Liver (tissue), 3 donors: ENCODE measurements at regions not wholly inside any gene's neighbourhood (a gene's known extent, or its start where the extent isn't known, plus 50 kb on each side); places are given as distances from the start of the nearest gene placed in this dataset.

Source experiments
- GABPA ChIP-seq, 2 donors: IDR thresholded peaks in 1 of 2; conservative IDR thresholded peaks in 1 of 2; 2 replicates each; pipeline ENCODE4 v1.6.1; 2016; ENCODE audit warnings: antibody characterized with exemption in 2 of 2, mild to moderate bottlenecking in 1 of 2, moderate library complexity in 1 of 2
- HNF4A ChIP-seq, 2 donors: conservative IDR thresholded peaks; 2 replicates each; pipeline ENCODE4 v1.6.1; 2016; ENCODE audit warnings: antibody characterized with exemption in 2 of 2, mild to moderate bottlenecking in 2 of 2
- NR2F2 ChIP-seq: IDR thresholded peaks from 2 replicates; pipeline ENCODE4 v1.6.1; 2016; ENCODE audit warnings: antibody characterized with exemption
- RAD21 ChIP-seq, 2 donors: IDR thresholded peaks; 2 replicates each; pipeline ENCODE4 v1.6.1; 2016; ENCODE audit warnings: antibody characterized with exemption in 2 of 2, mild to moderate bottlenecking in 2 of 2
- SP1 ChIP-seq: IDR thresholded peaks from 2 replicates; pipeline ENCODE4 v1.6.1; 2018; ENCODE audit warnings: antibody characterized with exemption, mild to moderate bottlenecking
- TAF1 ChIP-seq: conservative IDR thresholded peaks from 2 replicates; pipeline ENCODE4 v1.6.1; 2016; ENCODE audit warnings: antibody characterized with exemption, mild to moderate bottlenecking
- TF ChIP-seq, protein P1 (sequence below): fragments of 150-350 bp; IDR thresholded peaks from 2 replicates; pipeline ENCODE4 v1.5.1; 2017; ENCODE audit warnings: improper control_type of control experiment, low read depth, low read length; ENCODE audit not compliant: missing input control
- TF ChIP-seq, protein P2 (sequence below): IDR thresholded peaks from 2 replicates; pipeline ENCODE4 v1.6.1; 2016; ENCODE audit warnings: antibody characterized with exemption
- TF ChIP-seq, protein P3 (sequence below): IDR thresholded peaks from 2 replicates; pipeline ENCODE4 v1.6.1; 2016; ENCODE audit warnings: antibody characterized with exemption, mild to moderate bottlenecking
- donor health status: healthy.
- donor health status: healthy.

DNA sequence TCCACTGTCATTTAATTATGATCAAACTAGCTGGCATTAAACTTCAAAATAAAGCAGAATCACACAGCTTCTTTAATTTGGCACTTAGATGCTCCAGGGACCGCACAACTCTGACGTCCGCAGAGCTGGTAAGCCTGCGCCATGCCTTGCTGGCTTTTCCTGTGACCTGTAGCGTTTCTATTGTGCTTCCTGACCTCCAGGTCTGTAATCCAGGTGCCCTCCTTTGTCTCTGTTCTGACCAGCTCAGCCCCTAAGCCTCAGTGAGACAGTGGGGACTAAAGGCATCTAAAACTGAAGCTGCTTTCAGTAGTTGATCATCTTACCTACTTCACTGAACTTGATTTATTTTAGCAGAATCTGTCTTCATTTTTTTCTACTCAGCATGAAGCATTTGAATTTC lies 249.7 kb upstream of the RGPD4 start:
- no peak for TF ChIP-seq HNF4A (conservative IDR thresholded peaks at IDR 0.05)
- TF ChIP-seq, protein P1, sequence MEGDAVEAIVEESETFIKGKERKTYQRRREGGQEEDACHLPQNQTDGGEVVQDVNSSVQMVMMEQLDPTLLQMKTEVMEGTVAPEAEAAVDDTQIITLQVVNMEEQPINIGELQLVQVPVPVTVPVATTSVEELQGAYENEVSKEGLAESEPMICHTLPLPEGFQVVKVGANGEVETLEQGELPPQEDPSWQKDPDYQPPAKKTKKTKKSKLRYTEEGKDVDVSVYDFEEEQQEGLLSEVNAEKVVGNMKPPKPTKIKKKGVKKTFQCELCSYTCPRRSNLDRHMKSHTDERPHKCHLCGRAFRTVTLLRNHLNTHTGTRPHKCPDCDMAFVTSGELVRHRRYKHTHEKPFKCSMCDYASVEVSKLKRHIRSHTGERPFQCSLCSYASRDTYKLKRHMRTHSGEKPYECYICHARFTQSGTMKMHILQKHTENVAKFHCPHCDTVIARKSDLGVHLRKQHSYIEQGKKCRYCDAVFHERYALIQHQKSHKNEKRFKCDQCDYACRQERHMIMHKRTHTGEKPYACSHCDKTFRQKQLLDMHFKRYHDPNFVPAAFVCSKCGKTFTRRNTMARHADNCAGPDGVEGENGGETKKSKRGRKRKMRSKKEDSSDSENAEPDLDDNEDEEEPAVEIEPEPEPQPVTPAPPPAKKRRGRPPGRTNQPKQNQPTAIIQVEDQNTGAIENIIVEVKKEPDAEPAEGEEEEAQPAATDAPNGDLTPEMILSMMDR = no peak
- no peak for TF ChIP-seq TAF1
- TF ChIP-seq, protein P2, sequence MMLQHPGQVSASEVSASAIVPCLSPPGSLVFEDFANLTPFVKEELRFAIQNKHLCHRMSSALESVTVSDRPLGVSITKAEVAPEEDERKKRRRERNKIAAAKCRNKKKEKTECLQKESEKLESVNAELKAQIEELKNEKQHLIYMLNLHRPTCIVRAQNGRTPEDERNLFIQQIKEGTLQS = no peak
- TF ChIP-seq, protein P3, sequence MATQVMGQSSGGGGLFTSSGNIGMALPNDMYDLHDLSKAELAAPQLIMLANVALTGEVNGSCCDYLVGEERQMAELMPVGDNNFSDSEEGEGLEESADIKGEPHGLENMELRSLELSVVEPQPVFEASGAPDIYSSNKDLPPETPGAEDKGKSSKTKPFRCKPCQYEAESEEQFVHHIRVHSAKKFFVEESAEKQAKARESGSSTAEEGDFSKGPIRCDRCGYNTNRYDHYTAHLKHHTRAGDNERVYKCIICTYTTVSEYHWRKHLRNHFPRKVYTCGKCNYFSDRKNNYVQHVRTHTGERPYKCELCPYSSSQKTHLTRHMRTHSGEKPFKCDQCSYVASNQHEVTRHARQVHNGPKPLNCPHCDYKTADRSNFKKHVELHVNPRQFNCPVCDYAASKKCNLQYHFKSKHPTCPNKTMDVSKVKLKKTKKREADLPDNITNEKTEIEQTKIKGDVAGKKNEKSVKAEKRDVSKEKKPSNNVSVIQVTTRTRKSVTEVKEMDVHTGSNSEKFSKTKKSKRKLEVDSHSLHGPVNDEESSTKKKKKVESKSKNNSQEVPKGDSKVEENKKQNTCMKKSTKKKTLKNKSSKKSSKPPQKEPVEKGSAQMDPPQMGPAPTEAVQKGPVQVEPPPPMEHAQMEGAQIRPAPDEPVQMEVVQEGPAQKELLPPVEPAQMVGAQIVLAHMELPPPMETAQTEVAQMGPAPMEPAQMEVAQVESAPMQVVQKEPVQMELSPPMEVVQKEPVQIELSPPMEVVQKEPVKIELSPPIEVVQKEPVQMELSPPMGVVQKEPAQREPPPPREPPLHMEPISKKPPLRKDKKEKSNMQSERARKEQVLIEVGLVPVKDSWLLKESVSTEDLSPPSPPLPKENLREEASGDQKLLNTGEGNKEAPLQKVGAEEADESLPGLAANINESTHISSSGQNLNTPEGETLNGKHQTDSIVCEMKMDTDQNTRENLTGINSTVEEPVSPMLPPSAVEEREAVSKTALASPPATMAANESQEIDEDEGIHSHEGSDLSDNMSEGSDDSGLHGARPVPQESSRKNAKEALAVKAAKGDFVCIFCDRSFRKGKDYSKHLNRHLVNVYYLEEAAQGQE = no peak
- TF ChIP-seq SP1 = no peak
- TF ChIP-seq GABPA (IDR thresholded peaks at IDR 0.05 in 1 of 2, conservative IDR thresholded peaks at IDR 0.05 in 1 of 2) = no peak
- no peak for TF ChIP-seq NR2F2
- TF ChIP-seq RAD21 (IDR thresholded peaks at IDR 0.05) = no peak
